HL-60 (cell line): ENCODE measurements at regions not wholly inside any gene's neighbourhood (a gene's known extent, or its start where the extent isn't known, plus 50 kb on each side); places are given as distances from the start of the nearest gene placed in this dataset.

Source experiments
- TF ChIP-seq, protein P1 (sequence below): IDR thresholded peaks from one replicate; pipeline ENCODE4 v1.5.1; 2011; ENCODE audit warnings: low read length, control low read depth, inconsistent platforms; ENCODE audit not compliant: insufficient read depth
- TF ChIP-seq, protein P2 (sequence below): IDR thresholded peaks from 2 replicates; pipeline ENCODE4 v1.6.1; 2012; ENCODE audit warnings: low read depth; ENCODE audit not compliant: insufficient replicate concordance

DNA sequence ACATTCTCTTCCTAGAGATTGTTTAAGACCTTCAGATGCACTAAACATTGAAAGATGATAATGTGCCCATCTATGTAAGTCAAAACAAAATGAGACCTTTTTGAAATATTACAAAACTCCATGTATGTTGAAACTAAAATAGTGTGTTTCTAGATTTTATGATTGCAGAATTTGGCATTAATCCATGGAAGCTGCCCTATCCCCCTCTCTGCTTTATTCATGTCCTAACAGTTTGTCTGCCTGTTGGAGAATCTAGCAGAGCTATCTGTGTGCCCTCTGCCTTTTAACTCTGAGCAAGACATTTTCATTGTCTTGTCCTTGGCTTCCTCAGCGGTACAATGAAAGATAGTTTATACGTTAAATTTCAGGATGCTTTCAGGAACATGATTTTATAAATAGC, 105.5 kb downstream of the FAT3 start:
- TF ChIP-seq, protein P1, sequence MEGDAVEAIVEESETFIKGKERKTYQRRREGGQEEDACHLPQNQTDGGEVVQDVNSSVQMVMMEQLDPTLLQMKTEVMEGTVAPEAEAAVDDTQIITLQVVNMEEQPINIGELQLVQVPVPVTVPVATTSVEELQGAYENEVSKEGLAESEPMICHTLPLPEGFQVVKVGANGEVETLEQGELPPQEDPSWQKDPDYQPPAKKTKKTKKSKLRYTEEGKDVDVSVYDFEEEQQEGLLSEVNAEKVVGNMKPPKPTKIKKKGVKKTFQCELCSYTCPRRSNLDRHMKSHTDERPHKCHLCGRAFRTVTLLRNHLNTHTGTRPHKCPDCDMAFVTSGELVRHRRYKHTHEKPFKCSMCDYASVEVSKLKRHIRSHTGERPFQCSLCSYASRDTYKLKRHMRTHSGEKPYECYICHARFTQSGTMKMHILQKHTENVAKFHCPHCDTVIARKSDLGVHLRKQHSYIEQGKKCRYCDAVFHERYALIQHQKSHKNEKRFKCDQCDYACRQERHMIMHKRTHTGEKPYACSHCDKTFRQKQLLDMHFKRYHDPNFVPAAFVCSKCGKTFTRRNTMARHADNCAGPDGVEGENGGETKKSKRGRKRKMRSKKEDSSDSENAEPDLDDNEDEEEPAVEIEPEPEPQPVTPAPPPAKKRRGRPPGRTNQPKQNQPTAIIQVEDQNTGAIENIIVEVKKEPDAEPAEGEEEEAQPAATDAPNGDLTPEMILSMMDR, result no peak
- TF ChIP-seq, protein P2, sequence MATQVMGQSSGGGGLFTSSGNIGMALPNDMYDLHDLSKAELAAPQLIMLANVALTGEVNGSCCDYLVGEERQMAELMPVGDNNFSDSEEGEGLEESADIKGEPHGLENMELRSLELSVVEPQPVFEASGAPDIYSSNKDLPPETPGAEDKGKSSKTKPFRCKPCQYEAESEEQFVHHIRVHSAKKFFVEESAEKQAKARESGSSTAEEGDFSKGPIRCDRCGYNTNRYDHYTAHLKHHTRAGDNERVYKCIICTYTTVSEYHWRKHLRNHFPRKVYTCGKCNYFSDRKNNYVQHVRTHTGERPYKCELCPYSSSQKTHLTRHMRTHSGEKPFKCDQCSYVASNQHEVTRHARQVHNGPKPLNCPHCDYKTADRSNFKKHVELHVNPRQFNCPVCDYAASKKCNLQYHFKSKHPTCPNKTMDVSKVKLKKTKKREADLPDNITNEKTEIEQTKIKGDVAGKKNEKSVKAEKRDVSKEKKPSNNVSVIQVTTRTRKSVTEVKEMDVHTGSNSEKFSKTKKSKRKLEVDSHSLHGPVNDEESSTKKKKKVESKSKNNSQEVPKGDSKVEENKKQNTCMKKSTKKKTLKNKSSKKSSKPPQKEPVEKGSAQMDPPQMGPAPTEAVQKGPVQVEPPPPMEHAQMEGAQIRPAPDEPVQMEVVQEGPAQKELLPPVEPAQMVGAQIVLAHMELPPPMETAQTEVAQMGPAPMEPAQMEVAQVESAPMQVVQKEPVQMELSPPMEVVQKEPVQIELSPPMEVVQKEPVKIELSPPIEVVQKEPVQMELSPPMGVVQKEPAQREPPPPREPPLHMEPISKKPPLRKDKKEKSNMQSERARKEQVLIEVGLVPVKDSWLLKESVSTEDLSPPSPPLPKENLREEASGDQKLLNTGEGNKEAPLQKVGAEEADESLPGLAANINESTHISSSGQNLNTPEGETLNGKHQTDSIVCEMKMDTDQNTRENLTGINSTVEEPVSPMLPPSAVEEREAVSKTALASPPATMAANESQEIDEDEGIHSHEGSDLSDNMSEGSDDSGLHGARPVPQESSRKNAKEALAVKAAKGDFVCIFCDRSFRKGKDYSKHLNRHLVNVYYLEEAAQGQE, result no peak
